IPS-18a (cell line): ENCODE measurements at regions not wholly inside any gene's neighbourhood (a gene's known extent, or its start where the extent isn't known, plus 50 kb on each side); places are given as distances from the start of the nearest gene placed in this dataset.

Source experiments
- H3K27ac ChIP-seq: one replicate; pipeline ENCODE4 v1.5.1; 2013; ENCODE audit warnings: low read length
- H3K27me3 ChIP-seq: one replicate; pipeline ENCODE4 v1.6.1; 2013; ENCODE audit warnings: mild to moderate bottlenecking, low read length; ENCODE audit not compliant: control insufficient read depth, insufficient read depth
- H3K36me3 ChIP-seq: one replicate; pipeline ENCODE4 v1.6.1; 2013; ENCODE audit warnings: low read depth, low read length; ENCODE audit not compliant: control insufficient read depth
- H3K4me1 ChIP-seq: one replicate; pipeline ENCODE4 v1.6.1; 2013; ENCODE audit warnings: low read depth, low read length; ENCODE audit not compliant: control insufficient read depth
- H3K4me3 ChIP-seq: one replicate; pipeline ENCODE4 v1.5.1; 2013; ENCODE audit warnings: low read length
- H3K9ac ChIP-seq: one replicate; pipeline ENCODE4 v1.6.1; 2013; ENCODE audit warnings: mild to moderate bottlenecking, low read length, moderate library complexity
- H3K9me3 ChIP-seq: one replicate; pipeline ENCODE4 v1.6.1; 2013; ENCODE audit warnings: low read depth, low read length; ENCODE audit not compliant: control insufficient read depth

DNA sequence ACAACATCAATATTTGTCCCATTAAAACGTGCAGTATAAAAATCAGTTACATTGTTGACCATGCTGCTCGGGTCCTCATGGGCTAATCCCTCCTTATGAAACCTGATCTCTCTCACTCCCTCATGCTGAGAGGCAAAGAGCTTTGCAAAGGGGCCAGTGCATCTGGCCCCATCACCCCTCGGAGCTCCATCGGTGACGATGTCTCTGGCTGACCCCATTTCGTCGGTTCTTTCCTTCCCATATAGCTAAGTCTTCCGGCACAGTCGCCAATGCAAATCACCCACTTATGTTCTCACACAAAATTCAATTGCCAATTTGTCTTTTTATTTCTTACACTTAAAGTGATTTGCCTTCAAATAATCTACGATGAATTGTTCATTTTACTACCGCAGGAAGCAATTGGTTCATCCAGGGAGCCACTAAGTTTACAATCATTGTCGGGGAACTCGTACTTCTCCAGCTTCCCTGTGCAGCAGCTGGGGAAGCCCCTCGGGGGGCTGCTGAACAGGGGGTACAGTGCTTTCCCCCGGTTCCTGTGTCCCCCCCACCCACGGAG lies 199.8 kb upstream of the CDH4 start:
- no peaks in the 10 kb centered on the region for H3K36me3 ChIP-seq
- H3K9ac ChIP-seq = no peak overlapping the region
- no peaks in the 10 kb centered on the region for H3K9me3 ChIP-seq
- peaks cover 45% of the 10 kb centered on the region for H3K27me3 ChIP-seq
- H3K4me3 ChIP-seq = no peak overlapping the region
- H3K4me1 ChIP-seq = peaks cover 12% of the 10 kb centered on the region
- no peak overlapping the region for H3K27ac ChIP-seq

DNA sequence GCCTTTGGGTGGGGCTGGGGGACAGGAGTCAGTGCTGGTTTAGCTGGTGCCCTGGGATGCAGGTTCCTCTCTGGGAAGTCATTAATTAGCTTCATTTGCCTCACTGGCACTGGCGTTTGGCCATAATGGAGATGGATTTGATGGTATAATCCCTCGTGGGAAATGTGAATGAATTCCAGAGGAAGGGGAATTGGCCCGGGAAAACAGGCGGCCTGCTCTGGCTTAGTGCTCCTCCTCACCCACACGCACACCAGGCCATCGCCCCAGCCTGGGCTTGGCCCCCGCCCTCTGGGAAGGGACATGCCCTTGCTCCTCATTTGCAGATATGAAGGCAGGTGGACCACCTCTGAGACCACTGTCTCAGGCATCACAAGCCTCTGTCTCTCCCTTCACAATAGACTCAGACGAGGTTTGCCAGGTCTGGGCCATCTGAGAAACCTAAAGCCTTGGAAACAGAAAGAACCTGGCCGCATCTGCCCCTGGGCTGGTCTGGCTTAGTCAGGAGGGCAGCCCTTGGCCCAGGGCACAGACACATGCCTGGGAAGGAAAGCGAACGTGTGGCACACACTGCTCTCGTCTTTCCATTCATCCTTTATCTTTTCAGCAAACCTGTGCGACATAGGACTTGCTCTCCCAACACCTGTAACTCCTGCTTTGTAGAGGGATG lies 199.2 kb upstream of the CDH4 start:
- no peak overlapping the region for H3K9ac ChIP-seq
- H3K9me3 ChIP-seq = no peaks in the 10 kb centered on the region
- no peaks in the 10 kb centered on the region for H3K36me3 ChIP-seq
- no peak overlapping the region for H3K27ac ChIP-seq
- H3K4me3 ChIP-seq = no peak overlapping the region
- peaks cover 45% of the 10 kb centered on the region for H3K27me3 ChIP-seq
- H3K4me1 ChIP-seq = peaks cover 12% of the 10 kb centered on the region

DNA sequence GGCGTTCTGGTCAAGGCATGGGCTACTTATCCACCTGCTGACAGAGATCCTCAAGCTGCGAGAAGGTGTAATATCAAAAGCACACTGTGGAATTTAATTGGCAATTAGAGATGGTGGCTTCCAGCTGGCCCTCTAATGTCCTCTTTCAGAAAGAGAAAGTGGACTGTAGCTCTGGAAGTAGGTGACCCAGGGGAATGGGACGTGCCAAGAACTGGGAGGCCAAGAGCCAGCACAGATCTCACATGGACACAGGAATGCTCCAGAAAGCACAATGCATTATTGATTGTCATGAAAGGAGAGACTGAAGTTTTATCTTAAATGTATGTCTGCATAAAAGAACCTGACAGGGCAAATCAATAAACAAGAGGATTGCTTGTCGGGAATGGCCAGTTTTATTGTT lies 198.6 kb upstream of the CDH4 start:
- H3K9ac ChIP-seq = no peak overlapping the region
- H3K9me3 ChIP-seq = no peaks in the 10 kb centered on the region
- H3K4me1 ChIP-seq = peaks cover 12% of the 10 kb centered on the region
- H3K27ac ChIP-seq = no peak overlapping the region
- H3K4me3 ChIP-seq = no peak overlapping the region
- peaks cover 45% of the 10 kb centered on the region for H3K27me3 ChIP-seq
- no peaks in the 10 kb centered on the region for H3K36me3 ChIP-seq

DNA sequence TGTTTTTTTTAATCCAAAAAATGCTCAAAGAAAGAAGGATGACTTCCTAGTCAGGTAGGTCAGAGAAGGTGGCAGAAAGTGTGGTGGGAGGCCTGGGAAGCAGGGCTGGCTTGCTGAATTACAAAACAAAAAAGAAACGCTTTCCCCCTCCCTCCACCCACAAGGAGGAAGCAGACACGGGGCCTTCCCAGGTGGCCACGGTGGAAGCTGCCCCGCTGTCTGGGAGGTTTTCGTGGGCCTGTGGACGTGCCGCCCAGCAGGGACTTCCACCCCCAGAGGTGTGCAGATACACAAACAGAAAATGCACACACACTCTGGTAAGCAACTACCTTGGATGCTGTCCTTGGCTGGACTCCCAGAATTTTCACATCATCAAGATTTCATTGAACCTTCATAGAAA lies 198.2 kb upstream of the CDH4 start:
- Histone ChIP-seq H3K9ac (no peak overlapping the region), H3K4me1 (peaks cover 12% of the 10 kb centered on the region), H3K9me3 (no peaks in the 10 kb centered on the region), H3K27ac (no peak overlapping the region), H3K27me3 (peaks cover 45% of the 10 kb centered on the region), H3K36me3 (no peaks in the 10 kb centered on the region), H3K4me3 (no peak overlapping the region)

DNA sequence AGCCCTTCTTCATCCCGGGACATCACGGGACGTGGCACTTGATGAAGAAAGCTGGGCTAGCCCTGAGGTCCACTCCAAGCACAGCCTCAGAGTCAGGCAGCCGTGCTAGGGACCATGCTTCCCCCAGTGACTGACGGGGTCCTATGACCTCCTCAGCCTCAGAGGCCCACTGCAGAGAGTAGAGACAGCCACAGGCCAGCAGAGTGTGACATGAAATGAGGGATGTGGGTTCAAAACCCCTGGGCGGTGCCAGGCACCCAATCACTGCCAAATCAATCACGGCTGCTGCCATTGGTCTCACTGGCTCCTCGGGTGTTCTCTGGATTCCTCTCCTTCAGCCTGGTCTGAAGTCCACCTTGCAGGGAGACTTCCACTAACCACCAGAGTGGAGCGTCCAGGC lies 197.7 kb upstream of the CDH4 start:
- Histone ChIP-seq H3K9ac (no peak overlapping the region), H3K9me3 (no peaks in the 10 kb centered on the region), H3K4me1 (peaks cover 12% of the 10 kb centered on the region), H3K27ac (no peak overlapping the region), H3K4me3 (no peak overlapping the region), H3K36me3 (no peaks in the 10 kb centered on the region), H3K27me3 (peaks cover 47% of the 10 kb centered on the region)

DNA sequence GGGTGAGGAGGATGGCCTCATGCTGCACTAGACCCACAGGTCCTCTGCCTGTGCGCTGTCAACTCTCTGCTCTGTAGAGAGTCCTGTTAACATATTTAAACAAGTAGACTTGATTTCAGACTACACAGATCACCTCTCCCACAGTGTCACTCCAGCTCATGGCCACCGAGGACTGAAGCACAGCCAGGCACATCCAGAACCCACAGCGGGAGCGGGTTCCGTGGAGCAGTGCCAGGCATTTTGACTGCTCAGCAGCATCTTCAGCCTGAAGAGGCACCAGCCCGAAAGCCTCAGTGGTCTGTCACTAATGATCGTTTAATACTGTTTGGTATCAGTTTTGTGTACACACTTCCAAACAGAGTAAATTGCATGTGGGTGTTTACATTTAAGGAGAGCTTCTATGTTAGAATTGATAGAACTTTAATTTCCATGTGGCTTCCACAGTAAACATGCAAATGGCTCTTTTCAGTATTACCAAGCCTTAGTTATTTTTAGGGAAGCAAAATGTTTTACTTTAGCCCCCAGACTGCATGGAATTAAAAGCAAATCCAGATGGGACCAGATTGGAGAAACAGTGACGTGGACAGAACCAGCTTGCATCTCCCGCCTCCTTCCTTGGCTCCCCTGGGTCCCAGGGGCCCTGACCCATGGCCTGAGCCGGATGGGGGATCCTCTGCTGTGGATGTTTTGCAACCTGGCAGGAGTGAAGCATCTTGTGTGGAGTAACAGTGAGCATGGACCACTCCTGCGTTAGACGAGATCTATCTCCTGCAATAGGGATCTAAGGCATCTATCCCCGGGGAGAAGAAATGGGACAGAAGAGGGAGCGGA lies 196.7 kb upstream of the CDH4 start:
- Histone ChIP-seq H3K4me3 (no peak overlapping the region), H3K36me3 (no peaks in the 10 kb centered on the region), H3K27ac (no peak overlapping the region), H3K27me3 (peaks cover 52% of the 10 kb centered on the region), H3K4me1 (peaks cover 12% of the 10 kb centered on the region), H3K9me3 (no peaks in the 10 kb centered on the region), H3K9ac (no peak overlapping the region)

DNA sequence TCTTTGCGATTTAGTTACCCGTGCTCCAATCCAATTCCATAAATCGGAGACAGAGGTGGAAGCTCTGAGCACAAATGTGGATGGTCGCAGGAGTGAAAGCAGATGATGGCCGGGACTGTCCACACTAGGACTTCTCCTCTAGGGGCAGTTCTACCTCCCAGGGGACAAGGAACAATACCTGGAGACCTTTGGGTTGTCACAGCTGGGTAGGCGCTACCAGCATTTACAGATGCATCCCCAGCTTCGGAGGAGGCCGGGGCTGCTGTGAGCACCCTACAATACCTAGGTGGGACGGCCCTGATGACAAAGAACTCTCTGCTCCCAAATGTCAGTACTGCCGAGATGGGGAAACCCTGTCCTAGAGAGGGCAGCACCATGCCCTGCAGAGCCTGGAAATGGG lies 195.9 kb upstream of the CDH4 start:
- H3K27me3 ChIP-seq = peaks cover 51% of the 10 kb centered on the region
- no peak overlapping the region for H3K27ac ChIP-seq

DNA sequence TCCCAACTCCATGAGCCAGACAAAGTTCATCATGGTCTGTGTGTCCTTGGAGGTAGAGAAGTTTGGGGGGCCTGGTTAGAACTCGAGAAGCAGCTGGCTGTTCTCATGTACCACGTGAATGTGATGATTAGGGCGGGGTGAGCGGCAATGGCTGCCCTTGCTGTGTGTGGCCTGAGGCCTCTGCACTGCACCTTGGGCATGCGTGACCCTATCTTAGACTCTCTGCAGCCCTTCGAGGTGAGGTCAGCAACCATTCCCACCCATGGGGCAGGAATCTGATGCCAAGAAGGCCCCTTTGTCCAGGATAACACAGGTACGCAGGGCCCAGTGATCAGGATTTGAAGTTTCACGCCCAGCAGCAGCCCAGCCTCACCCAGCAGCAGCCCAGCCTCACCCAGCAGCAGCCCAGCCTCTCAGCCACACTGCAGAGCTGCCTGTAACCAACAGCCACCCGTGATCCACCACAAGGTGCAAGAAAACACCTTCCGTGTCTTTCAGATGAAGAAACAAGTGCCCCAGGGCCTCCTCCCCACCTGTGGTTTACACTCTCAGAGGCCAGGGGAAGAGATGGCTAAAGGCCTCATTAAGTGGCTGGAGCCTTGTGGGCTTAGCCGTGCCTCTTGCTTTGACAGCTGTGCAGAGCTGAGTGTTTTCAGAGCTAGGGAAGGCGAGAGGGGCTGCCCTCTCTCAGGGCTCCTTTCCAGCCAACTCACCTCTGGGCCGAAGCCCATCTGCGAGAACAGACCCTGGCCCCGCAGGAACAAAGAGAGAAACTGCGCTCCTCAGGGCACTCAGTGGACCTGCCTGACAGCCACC lies 195.2 kb upstream of the CDH4 start:
- Histone ChIP-seq H3K4me3 (no peak overlapping the region), H3K27me3 (peaks cover 45% of the 10 kb centered on the region), H3K36me3 (no peaks in the 10 kb centered on the region), H3K9me3 (no peaks in the 10 kb centered on the region), H3K9ac (no peak overlapping the region), H3K27ac (no peak overlapping the region), H3K4me1 (peaks cover 12% of the 10 kb centered on the region)

More for the DNA sequence above, 195.9 kb upstream of the CDH4 start:
- no peak overlapping the region for H3K4me3 ChIP-seq
- H3K9me3 ChIP-seq = no peaks in the 10 kb centered on the region
- no peak overlapping the region for H3K9ac ChIP-seq
- peaks cover 12% of the 10 kb centered on the region for H3K4me1 ChIP-seq
- H3K36me3 ChIP-seq = no peaks in the 10 kb centered on the region

DNA sequence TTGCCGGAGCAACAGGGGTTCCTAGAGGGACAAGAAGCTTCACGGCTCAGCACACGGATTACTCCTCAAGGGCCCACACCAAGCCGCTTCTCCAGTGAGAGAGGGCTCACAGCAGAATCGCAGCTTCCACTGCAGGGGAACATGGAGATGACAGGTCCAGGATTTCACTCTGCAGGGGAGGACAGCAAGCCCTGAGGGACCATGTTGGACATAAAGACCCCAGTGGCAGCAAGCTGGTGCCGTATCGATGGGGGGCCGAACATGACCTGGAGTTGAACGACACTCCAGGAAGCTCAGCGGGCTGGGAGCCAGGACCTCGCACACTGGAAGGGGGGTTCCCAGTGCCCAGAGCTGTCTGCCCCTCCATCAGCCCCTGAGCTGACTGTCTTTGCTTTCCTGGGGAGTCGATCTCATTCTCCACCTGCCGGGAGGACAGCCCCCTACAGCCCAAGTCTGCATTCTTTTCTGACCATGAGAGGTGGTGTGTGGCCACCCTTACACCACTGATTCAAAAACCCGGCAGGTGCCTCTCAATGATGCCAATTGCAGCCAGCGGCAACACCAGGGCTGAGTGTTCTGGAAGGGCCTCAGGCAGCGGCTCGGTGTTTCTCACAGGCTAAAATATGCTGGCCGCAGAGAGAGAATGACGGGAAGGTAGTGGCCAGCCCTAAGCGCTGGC lies 194.5 kb upstream of the CDH4 start:
- Histone ChIP-seq H3K36me3 (no peaks in the 10 kb centered on the region), H3K4me1 (peaks cover 9% of the 10 kb centered on the region), H3K4me3 (no peak overlapping the region), H3K9ac (no peak overlapping the region), H3K27me3 (peaks cover 44% of the 10 kb centered on the region), H3K27ac (no peak overlapping the region), H3K9me3 (no peaks in the 10 kb centered on the region)

DNA sequence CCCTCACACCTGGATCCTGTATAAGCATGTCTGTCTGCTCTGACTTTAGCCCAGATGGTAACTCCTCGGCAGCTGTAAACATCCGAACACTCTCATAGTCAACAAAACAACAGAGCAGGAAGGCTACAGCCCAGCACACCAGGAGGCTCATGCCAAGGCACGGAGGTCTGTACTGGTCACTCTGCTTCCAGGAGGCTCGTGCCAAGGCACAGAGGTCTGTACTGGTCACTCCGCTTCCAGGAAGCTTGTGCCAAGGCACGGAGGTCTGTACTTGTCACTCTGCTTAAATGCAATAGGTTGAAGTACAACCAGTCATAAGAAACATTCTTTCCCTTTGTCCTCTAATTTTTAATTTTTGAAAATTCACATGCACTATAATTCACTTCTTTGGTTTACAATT lies 190.1 kb upstream of the CDH4 start:
- Histone ChIP-seq H3K4me1 (no peaks in the 10 kb centered on the region), H3K9ac (no peak overlapping the region), H3K4me3 (no peak overlapping the region), H3K9me3 (no peaks in the 10 kb centered on the region), H3K36me3 (no peaks in the 10 kb centered on the region), H3K27ac (no peak overlapping the region), H3K27me3 (peaks cover 32% of the 10 kb centered on the region)

DNA sequence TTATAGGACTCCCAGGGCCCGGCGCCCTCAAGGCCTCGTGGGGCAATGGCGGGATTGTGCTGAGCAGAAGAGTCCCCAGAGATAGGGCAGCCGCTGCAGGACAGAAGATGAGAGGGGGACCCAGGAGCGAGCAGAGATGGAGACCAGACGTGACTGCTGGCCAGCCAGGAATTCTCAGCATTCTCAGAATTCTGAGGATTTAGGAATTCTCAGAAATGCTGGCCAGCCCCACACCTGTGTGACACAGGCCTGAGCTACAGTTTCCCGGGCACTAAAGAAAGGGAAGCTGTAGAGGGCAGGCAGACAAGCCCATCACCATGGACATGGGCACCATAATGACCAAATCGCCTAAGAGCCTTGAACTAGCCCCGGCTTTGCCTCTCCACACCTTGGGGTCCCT lies 186.2 kb upstream of the CDH4 start:
- H3K4me1 ChIP-seq = no peaks in the 10 kb centered on the region
- H3K9me3 ChIP-seq = no peaks in the 10 kb centered on the region
- H3K27me3 ChIP-seq = peaks cover 20% of the 10 kb centered on the region
- H3K4me3 ChIP-seq = no peak overlapping the region
- no peak overlapping the region for H3K27ac ChIP-seq
- no peak overlapping the region for H3K9ac ChIP-seq
- no peaks in the 10 kb centered on the region for H3K36me3 ChIP-seq
